HG03571 (cell line): ENCODE measurements at regions not wholly inside any gene's neighbourhood (a gene's known extent, or its start where the extent isn't known, plus 50 kb on each side); places are given as distances from the start of the nearest gene placed in this dataset.
A peak's percentile ranks its signal among the peaks of the same experiment; 100 is the strongest.
"Not testable (repeated sequence)": the region's sequence is repeated elsewhere in the genome, so short reads cannot be mapped to it uniquely, and the experiment has no call there.

Source experiments
- ATAC-seq: cut with Tn5 transposase; IDR thresholded peaks from one replicate; pipeline ENCODE4 v1.9.1; 2021; ENCODE audit not compliant: unreplicated experiment

DNA sequence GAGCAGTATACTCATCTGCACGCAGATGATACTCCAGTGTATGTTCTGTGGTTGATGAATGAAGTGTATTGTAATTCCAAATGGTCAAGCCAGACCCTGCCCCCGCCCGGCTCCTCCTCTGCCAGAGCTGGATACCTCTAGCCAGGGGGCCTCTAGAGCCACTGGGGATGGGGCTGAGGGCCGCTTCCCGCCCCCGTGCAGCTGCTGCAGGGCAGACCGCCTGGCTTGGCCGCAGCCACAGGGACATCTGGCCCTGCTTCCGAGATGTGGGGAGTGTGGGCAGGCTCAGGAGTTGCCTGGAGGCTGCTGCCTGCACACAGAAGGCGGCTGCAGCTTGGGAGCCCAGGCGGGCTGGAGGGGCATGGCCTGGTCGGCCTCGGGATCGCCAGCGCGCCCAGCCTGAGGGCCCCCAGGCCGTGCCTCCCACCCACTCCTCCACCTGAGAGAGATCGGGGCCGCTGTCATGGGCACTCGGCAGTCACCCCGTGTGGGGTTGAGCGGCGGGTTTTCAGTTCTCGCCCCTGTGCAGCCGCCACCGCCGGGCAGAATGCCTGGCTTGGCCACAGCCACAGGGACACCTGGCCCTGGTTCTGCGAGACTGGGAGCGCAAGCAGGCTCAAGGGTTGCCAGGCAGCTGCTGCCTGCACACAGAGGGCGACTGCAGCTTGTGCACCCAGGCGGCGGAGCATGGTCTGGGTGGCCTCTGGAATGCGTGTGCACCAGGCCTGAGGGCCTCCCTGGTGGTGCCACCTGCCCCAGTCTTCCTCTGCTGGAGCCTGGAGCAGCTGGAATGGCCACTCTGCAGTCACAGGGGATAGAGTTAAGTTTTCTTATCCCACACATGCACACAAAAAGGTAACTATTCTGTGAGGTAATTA lies 1643.7 kb downstream of the SPATA31A7 start:
- ATAC-seq, result not testable (repeated sequence)

DNA sequence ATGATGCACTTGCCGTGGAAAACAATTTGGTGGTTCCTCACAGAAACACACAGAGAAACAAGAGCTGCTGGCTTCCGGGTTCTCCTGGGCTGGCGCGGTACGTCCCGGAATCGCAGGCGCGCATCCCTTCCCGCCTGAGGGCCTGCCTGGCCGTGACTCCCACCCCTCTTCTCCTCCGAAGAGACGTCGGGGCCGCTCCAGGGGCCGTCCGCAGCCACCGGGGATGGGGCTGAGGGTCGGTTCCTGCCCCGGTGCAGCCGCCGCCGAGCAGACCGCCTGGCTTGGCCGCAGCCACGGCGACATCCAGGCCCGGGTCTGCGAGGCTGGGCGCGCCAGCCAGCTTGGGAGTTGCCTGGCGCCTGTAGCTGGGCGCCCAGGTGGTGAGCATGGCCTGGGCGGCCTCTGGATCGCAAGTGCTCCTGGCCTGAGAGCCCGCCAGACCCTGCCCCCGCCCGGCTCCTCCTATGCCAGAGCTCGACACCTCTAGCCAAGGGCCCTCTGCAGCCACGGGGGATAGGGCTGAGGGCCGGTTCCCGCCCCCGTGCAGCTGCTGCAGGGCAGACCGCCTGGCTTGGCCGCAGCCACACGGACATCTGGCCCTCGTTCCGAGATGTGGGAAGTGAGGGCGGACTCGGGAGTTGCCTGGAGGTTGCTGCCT lies 1647.5 kb downstream of the SPATA31A7 start:
- ATAC-seq, result peak; percentile 18

DNA sequence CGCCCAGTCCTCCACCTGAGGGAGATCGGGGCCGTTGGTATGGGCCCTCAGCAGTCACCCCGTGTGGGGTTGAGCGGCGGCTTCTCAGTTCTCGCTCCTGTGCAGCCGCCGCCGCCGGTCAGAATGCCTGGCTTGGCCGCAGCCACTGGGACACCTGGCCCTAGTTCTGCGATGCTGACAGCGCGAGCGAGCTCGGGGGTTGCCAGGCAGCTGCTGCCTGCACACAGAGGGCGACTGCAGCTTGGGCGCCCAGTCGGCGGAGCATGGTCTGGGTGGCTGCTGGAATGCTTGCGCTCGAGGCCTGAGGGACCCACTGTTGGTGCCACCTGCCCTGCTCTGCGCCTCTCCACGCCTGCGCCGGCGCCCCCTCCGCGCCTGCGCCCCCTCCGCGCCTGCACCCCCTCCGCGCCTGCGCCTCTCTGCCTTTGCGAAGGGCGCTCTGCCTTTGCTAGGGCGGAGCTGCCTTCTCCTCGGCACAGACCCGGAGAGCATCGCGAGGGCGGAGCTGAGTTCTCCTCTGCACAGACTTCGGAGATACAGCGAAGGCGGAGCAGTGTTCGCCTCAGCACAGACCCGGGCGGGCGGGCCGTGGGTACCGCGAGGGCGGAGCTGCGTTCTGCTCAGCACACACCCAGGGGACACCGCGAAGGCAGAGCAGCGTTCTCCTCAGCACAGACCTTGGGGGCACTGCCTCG lies 1648.3 kb downstream of the SPATA31A7 start:
- ATAC-seq, result peak; percentile 100

DNA sequence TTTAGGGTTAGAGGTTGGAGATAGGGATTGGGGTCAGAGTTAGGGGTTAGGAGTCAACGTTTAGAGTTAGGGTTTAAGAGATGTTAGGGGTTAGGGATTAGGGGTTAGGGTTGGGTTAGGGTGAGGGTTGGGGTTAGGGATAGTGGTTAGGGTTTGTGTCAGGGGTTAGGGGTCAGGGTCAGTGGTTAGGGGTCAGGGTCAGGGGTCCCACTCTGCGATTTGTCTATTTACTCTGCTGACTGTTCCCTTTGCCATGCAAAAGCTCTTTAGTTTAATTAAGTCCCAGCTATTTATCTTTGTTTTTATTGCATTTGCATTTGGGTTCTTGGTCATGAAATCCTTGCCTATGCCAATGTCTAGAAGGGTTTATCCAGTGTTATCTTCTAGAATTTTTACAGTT lies 1649.3 kb downstream of the SPATA31A7 start:
- not testable (repeated sequence) for ATAC-seq

DNA sequence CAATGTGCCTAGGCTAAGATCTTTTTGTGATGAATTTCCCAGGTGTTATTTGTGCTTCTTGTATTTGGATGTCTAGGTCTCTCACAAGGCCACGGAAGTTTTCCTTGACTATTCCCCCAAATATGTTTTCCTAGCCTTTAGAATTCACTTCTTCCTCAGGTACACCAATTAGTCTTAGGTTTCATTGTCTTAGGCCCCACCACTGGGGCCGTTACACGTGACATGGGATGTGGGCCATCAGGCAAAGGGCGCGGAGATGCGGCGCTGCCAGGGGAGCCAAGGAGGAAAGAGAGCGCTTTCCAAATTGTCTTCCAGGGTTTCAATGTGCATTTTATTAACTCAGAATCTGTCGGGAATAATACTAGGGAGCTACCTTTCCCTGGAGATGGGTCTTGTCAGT lies 1653.3 kb downstream of the SPATA31A7 start:
- ATAC-seq, result not testable (repeated sequence)

DNA sequence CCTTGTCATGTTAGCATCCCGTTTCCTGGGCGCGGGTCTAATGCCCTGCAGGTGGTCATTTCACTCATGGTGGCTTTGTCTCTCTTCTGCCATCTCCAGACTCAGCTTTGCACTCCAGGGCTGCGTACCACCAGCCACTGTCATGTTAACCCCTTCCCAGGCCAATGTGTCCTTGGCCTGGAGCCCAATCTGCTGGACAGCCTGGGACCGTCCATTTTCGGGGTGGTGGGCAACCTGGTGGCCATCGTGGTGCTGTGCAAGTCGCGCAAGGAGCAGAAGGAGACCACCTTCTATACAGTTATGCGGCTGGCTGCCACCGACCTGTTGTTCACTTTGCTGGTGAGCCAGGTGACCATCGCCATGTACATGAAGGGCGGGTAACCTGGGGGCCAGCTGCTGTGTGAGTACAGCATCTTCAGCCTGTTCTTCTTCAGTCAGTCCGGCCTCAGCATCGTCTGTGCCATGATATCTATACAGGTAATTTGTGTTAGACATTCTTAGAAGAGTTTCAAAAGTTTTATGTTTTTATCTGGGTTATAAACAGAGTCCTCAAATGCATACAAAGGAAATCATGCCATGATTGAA lies 1654.0 kb downstream of the SPATA31A7 start:
- not testable (repeated sequence) for ATAC-seq

DNA sequence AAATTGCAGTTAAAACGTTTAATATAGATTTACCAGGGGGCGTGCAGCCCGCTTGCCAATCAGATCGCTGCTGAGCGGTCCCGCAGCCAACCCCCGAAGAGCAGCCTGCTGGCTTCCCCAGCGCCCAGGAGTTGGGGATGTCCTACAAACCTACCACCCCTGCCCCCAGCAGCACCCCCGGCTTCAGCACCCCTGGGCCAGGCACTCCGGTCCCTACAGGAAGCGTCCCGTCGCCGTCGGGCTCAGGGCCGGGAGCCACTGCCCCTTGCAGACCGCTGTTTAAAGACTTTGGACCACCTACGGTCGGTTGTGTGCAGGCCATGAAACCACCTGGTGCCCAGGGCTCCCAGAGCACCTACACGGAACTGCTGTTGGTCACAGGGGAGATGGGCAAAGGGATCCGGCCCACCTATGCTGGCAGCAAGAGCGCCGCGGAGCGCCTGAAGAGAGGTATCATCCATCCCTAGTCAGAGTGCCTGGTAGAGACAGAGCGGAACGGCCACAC lies 1654.9 kb downstream of the SPATA31A7 start:
- ATAC-seq, result not testable (repeated sequence)

DNA sequence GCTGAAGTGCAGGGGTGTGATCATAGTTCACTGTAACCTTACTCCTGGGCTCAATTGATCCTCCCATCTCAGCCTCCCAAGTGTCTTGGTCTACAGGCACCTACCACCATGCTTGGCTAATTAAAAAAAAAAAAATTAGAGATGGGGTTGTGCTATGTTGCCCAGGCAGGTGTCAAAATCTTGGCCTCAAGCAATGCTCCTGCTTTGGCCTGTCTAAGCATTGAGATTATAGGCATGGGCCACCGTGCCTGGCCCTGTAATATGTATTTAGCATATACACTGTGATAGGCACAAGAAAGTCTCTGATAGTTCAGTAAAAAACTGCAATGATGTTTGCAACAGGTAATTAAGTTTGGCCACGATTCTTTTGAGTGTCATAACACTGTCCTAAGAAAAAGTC lies 1658.4 kb downstream of the SPATA31A7 start:
- ATAC-seq, result not testable (repeated sequence)

DNA sequence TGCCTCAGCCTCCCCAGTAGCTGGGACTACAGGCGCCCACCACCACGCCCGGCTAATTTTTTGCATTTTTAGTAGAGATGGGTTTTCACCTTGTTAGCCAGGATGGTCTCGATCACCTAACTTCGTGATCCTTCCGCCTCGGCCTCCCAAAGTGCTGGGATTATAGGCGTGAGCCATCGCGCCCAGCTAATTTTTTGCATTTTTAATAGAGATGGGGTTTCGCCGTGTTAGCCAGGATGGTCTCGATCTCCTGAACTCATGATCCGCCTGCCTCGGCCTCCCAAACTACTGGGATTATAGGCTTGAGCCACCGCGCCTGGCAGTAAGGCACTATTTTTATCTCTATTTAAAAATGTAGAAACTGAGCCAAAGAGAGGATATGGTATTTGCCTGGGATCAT lies 1660.2 kb downstream of the SPATA31A7 start:
- ATAC-seq, result not testable (repeated sequence)

DNA sequence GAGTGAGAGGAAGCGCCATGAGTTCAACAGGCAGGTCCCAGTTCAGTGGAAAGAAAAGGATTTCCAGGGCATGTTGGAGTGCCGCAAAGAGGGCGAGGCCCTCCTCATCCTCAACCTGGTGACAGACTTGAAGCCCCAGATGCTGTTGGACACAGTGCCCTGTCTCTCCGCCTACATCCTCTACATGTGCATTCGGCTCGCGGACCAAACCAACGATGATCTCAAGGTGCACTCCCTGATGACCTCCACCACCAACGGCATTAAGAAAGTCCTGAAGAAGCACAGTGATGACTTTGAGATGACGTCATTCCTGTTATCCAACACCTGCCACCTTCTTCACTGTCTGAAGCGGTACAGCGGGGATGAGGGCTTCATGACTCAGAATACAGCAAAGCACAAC lies 1667.4 kb downstream of the SPATA31A7 start:
- ATAC-seq, result not testable (repeated sequence)

DNA sequence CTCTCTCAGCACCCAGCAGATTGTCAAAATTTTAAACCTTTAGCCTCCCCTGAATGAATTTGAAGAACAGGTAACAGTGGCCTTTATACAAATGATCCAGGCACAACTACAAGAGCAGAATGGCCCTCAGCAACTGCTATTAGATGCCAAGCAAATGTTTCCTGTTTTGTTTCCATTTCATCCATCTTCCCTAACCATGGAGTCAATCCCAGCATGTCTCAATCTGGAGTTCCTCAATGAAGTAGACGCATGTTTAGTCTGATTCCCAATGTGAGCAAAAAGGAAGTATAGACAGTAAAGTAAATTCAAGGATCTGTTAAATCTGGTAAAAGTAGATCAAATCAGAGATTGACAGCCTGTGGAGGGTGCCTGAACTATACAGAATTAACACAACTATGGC lies 1668.4 kb downstream of the SPATA31A7 start:
- not testable (repeated sequence) for ATAC-seq

DNA sequence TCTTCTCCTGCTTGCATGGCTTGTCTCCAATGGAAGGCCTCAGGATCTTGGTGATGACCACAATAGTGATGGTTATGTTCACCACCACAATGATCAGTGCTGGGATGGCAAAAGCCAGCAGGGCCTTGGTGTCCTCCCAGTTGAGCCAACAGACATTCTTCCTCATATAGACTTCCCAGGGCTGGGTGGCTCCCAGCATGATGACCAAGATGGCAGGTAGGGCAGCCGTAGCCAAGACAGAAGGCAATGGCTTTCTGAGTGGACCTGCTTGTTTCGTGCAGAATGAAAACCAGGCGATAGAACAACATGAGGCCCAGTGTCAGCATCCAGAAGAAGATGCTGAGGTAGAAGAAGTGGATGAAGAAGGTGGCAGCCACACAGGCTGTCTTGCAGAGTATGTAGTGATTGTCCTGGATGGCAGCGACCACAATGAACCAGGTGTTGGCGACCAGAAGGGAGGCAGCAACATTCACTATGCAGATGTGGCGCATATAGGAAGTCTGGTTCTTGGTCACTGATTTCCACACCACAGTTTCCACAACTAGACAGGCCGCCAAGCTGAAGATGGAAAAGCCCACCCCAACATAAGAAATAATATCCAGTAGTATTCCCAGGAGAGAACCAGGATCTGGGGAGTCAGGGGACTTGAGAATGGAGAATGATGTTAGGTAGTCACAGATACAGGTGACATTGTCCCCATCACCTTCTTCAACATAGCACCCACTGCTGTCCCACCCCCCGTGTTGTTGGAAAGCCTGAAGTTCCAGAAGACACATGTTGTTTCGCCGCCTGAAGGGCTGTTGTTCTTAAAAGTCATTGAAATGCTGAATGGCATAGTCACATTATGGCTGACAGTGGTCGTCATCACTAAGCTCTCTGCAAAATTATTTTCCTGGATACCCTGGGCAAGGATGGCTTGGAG lies 1671.4 kb downstream of the SPATA31A7 start:
- not testable (repeated sequence) for ATAC-seq

DNA sequence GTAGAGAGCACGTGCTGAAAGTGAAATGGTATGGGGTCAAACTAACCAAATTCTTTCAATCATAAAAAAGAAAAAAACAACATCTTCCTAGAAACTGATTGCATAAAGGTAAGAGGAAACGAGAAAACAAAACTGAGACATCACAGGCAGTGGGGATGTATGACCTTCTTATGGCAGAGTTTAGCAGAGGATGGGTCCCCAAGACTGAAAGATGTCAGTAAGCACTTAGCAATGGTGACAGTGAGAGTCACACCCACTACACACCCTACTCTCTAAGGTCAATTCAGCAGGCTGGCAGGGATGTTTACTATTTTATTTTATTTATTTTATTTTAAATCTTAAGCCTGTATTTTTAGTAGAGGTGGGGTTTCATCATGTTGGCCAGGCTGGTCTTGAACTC lies 1672.3 kb downstream of the SPATA31A7 start:
- ATAC-seq, result not testable (repeated sequence)

DNA sequence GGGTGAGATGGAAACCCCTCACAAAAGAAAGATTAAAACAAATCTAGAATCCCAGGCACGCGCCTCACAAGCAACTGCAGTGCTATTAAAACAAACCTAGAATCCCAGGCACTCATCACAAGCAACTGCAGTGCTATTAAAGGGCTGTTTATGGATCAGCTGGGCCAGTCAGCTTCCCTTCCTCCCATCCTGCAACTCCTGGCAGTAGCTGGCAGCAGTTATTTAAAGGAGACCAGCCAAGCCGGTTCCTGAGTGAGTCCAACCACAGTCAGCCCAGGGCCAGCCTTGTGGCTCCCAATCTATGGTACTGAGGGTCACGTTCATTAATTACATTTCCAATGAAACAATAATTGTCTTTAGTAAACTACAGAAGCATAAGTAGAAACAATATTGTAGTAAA lies 1673.5 kb downstream of the SPATA31A7 start:
- ATAC-seq, result not testable (repeated sequence)

DNA sequence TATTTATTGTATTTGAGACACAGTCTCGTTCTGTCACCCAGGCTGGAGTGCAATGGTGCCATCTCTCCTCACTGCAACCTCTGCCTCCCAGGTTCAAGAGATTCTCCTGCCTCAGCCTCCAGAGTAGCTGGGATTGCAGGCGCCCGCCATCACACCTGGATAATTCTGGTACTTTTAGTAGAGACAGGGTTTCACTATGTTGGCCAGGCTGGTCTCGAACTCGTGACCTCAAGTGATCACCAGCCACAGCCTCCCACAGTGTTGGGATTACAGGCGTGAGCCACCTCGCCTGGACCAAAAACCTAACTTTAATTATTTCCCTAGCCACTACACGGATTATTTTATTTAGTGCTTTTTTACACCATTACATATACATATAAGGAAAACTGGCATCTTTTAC lies 1674.0 kb downstream of the SPATA31A7 start:
- not testable (repeated sequence) for ATAC-seq

DNA sequence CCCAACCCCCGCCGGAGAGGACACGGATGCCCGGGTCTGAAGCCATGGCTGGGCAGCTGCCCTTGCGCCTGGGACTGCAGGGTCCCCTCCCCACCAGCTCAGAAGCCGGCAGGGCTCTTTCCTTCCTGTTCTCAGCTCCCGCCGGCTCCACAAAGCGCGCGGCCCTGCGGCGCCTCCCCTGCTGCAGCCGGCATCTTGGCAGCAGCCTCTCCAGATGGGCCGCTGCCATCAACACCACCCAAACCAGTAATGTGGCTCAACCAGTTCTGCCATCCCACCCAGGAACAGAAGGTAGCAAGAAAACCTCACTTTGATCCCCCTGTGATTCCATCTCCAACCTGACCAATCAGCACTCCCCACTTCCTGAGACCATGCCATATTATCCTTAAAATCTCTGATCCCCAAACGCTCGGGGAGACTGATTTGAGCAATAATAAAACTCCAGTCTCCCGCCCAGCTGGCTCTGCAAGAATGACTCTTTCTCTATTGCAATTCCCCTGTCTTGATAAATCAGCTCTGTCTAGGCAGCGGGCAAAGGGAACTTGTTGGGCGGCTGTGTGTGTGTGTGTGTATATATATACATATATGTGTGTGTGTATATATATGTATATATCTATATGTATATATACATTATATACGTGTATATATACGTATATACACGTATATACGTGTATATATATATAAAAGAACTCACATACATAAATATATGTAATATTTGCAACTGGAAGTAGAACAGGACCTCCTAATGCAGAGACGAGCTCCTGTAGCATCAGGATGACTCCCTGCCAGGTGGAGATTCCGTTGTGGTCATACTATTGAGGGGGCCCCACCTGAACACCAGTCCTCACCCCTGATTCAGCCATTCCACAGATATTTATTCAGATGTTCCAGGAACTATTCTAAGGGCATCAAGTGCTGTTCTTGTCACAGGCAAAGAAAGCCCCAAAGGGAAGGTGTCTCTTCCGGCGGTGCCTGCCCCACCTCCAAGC lies 1674.9 kb downstream of the SPATA31A7 start:
- ATAC-seq, result not testable (repeated sequence)

DNA sequence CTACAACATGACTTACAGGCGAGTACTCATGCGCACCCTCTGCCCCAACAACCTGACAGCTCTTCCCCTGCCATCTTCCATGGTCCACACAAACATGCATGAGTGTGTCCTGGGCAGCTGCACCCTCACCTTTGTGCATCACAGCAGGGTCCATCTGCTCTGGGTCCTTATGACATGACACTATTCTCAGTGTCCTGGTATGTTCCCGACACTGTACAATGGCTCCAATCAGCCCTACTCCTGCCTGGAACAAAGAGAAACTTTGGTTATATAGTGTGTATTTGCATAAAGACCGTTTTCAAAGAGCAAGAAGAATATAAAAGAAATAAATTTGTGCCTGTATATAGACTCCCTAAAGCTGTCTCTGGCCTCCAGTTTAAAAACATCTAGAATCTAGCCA lies 1679.2 kb downstream of the SPATA31A7 start:
- ATAC-seq, result not testable (repeated sequence)

DNA sequence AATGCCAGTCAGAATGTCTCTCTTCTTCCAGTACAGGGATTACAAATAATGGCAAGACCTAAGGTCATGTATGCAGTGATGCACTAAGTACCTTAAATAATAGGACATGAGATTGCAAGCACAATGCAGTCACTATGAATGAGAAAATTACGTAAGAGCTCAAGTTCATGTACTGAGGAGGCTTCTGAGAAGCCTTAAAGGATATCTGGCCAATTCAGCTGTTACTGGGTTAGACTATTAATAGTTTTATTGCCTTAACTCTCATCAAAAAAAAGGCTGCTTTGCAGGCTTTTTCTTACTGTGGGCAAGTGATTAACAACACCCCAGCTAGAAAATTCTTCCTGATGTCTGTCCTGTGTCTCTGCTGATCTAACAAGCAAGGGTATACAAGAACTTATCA lies 1681.9 kb downstream of the SPATA31A7 start:
- ATAC-seq, result not testable (repeated sequence)

DNA sequence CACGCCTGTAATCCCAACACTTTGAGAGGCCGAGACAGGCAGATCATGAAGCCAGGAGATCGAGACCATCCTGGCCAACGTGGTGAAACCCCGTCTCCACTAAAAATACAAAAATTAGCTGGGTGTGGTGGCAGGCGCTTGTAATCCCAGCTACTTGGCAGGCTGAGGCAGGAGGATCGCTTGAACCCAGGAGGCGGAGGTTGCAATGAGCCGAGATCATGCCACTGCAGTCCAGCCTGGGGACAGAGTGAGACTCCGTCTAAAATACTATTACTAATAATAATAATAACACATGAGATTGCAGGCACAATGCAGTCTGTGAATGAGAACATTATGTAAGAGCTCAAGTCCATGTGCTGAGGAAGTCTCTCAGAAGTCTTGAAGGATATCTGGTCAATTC lies 1684.4 kb downstream of the SPATA31A7 start:
- not testable (repeated sequence) for ATAC-seq
